Ascending aorta (tissue), 2 donors: ENCODE measurements at regions not wholly inside any gene's neighbourhood (a gene's known extent, or its start where the extent isn't known, plus 50 kb on each side); places are given as distances from the start of the nearest gene placed in this dataset.

Source experiments
- DNase-seq, 2 donors: peaks; one replicate each; pipeline ENCODE4 v3.0.0-alpha.2; 2019; ENCODE audit warnings: low spot score in 2 of 2
- H3K27ac ChIP-seq, 2 donors: fragments of 200-600 bp; sonication (generic); one replicate each; pipeline ENCODE4 v1.5.1; 2016 to 2017; ENCODE audit warnings: mild to moderate bottlenecking in 1 of 2
- H3K27me3 ChIP-seq: fragments of 200-600 bp; sonication (generic); one replicate; pipeline ENCODE4 v1.5.1; 2017
- H3K36me3 ChIP-seq, 2 donors: fragments of 200-600 bp; sonication (generic); one replicate each; pipeline ENCODE4 v1.5.1; 2016
- H3K4me1 ChIP-seq, 2 donors: fragments of 200-600 bp; sonication (generic); one replicate each; pipeline ENCODE4 v1.5.1; 2016 to 2017; ENCODE audit warnings: mild to moderate bottlenecking in 1 of 2
- H3K4me3 ChIP-seq, 2 donors: fragments of 200-600 bp; sonication (generic); one replicate each; pipeline ENCODE4 v1.5.1; 2016 to 2017; ENCODE audit warnings: mild to moderate bottlenecking in 1 of 2
- H3K9me3 ChIP-seq, 2 donors: fragments of 200-600 bp; sonication (generic); one replicate each; pipeline ENCODE4 v1.5.1; 2016
- CTCF ChIP-seq, 3 experiments: fragments of 200-600 bp in 2 of 3; fragments of 450-650 bp in 1 of 3; sonication (generic) in 2 of 3; IDR thresholded peaks; one replicate each; pipeline ENCODE4 v1.5.1; 2016 to 2019; ENCODE audit warnings: antibody characterized with exemption in 3 of 3, mild to moderate bottlenecking in 1 of 3, moderate library complexity in 1 of 3
- intact Hi-C: fragments of 100-400 bp; cut with DNase I; formaldehyde crosslinking; loops from one replicate; pipeline ENCODE4 v1.15.1; 2023

DNA sequence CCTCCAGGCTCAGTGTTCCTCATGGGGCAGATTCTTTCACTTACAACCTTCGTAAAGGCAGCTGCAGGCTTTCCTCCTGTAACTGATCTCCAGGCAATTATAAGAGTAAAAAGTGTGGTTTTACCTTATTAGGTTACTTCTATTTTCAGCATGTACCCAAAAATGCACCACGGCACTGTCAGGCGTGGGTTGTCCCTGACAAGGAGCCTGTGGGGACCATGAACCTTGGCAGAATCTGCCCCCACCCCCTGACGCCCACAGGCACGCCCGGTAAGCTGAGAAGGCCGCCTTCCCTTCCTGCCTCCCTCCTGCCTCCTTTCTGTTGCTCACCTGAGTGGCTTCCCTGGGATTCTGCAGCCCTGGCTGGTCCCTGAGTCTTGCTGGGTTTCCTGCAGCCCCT, 1383.3 kb downstream of the TBC1D22A start:
- intact Hi-C loops, result no loop called here
- Histone ChIP-seq H3K27ac (no peak overlapping the region), H3K9me3 (no peaks in the 10 kb centered on the region), H3K4me1 (no peaks in the 10 kb centered on the region), H3K36me3 (no peaks in the 10 kb centered on the region), H3K27me3 (no peaks in the 10 kb centered on the region), H3K4me3 (no peak overlapping the region)
- DNase-seq, result no peak
- no peak for TF ChIP-seq CTCF (IDR thresholded peaks at IDR 0.05)

- Histone ChIP-seq H3K27ac (no peak overlapping the region), H3K9me3 (no peaks in the 10 kb centered on the region), H3K27me3 (no peaks in the 10 kb centered on the region), H3K4me3 (no peak overlapping the region), H3K4me1 (no peaks in the 10 kb centered on the region), H3K36me3 (no peaks in the 10 kb centered on the region)
- no peak for DNase-seq
- no peak for TF ChIP-seq CTCF (IDR thresholded peaks at IDR 0.05)
- intact Hi-C loops, result no loop called here
Measured at GRCh38 chr22:48144318-48144717, 1381.9 kb downstream of the TBC1D22A start.

DNA sequence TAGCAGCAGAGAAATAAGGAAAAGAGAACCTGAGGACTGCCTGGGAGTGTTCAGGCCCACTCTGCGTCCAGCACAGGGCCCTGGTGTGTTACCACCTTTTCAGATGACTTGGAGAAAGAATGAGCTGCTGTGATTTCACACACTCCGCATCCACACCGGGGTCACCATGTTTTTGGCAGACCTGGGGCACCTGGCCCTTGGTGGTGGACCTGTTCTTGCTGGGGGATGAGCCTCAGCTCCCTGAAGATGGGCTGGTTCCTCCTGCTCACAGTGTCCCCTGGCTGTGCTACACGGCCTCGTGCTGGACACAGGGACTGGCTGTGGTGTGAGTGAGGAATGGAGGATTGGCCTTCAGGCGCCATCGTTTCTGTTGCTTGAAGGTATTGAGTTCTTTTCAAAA, 1381.4 kb downstream of the TBC1D22A start:
- H3K36me3 ChIP-seq, result no peaks in the 10 kb centered on the region
- intact Hi-C loops, result no loop called here
- H3K27ac ChIP-seq, result no peak overlapping the region
- H3K27me3 ChIP-seq, result no peaks in the 10 kb centered on the region
- H3K9me3 ChIP-seq, result no peaks in the 10 kb centered on the region
- H3K4me1 ChIP-seq, result no peaks in the 10 kb centered on the region
- no peak for TF ChIP-seq CTCF (IDR thresholded peaks at IDR 0.05)
- DNase-seq, result no peak
- H3K4me3 ChIP-seq, result no peak overlapping the region

DNA sequence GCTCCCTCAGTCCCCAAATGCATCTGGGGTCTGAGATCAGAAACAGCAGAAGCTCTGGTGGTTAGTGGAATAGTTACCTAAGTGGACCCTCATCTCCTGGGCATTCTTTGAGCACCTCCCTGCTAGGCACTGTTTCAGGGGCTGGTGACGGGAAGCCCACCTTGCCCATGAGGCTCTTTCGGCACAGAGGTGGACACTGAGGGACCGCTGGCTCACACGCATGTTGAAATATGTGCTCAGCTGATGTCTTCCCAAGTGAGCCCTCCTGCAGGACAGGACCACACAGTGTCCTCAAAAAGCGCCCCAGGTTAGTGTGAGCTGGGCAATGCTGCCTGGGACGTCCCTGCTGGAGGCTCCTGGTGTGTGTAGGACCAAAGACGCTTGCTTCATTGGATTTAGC, 1379.9 kb downstream of the TBC1D22A start:
- DNase-seq, result no peak
- Histone ChIP-seq H3K36me3 (no peaks in the 10 kb centered on the region), H3K27me3 (no peaks in the 10 kb centered on the region), H3K4me3 (no peak overlapping the region), H3K4me1 (no peaks in the 10 kb centered on the region), H3K27ac (no peak overlapping the region), H3K9me3 (no peaks in the 10 kb centered on the region)
- intact Hi-C loops, result no loop called here
- no peak for TF ChIP-seq CTCF (IDR thresholded peaks at IDR 0.05)

- Histone ChIP-seq H3K4me3 (no peak overlapping the region), H3K27me3 (no peaks in the 10 kb centered on the region), H3K4me1 (no peaks in the 10 kb centered on the region), H3K27ac (no peak overlapping the region), H3K36me3 (no peaks in the 10 kb centered on the region), H3K9me3 (no peaks in the 10 kb centered on the region)
- intact Hi-C loops, result no loop called here
- DNase-seq, result no peak
- no peak for TF ChIP-seq CTCF (IDR thresholded peaks at IDR 0.05)
Measured at GRCh38 chr22:48141301-48141700, 1378.9 kb downstream of the TBC1D22A start.

GRCh38 chr22:48140261-48140813, 1377.9 kb downstream of the TBC1D22A start:
- intact Hi-C loops, result no loop called here
- Histone ChIP-seq H3K4me1 (no peaks in the 10 kb centered on the region), H3K27me3 (no peaks in the 10 kb centered on the region), H3K9me3 (no peaks in the 10 kb centered on the region), H3K4me3 (no peak overlapping the region), H3K36me3 (no peaks in the 10 kb centered on the region), H3K27ac (no peak overlapping the region)
- no peak for DNase-seq
- TF ChIP-seq CTCF (IDR thresholded peaks at IDR 0.05), result no peak
